Astrocyte (in vitro differentiated cells and primary cell): ENCODE measurements at regions not wholly inside any gene's neighbourhood (a gene's known extent, or its start where the extent isn't known, plus 50 kb on each side); places are given as distances from the start of the nearest gene placed in this dataset.

Experiments
- CTCF ChIP-seq: IDR thresholded peaks from 2 replicates; pipeline ENCODE4 v1.5.1; 2011; ENCODE audit warnings: low read depth, mild to moderate bottlenecking, inconsistent platforms, low read length, moderate library complexity; ENCODE audit not compliant: insufficient read depth
- EZH2 ChIP-seq: IDR thresholded peaks from 2 replicates; pipeline ENCODE4 v1.6.1; 2012; ENCODE audit warnings: mild to moderate bottlenecking, low read length, inconsistent platforms; ENCODE audit not compliant: insufficient read depth

GRCh38 chr2:126228531-126228930, 427.4 kb upstream of the GYPC start:
- TF ChIP-seq EZH2 (no peak), CTCF (no peak)
